ENCODE measurements at regions not wholly inside any gene's neighbourhood (a gene's known extent, or its start where the extent isn't known, plus 50 kb on each side); places are given as distances from the start of the nearest gene placed in this dataset.
"Not testable (repeated sequence)": the region's sequence is repeated elsewhere in the genome, so short reads cannot be mapped to it uniquely, and the experiment has no call there.

GRCh38 chr18:22709288-22710060, 223.7 kb upstream of the RBBP8 start:
- Histone ChIP-seq H3K36me3 (replicated peaks in 1 of 2) (no peaks in the 10 kb centered on the region), H3K27ac (peak overlapping the region; percentile 38 to 92 (median 85)), H3K27me3 (no peaks in the 10 kb centered on the region), H3K9me3 (replicated peaks in 1 of 3) (no peaks in the 10 kb centered on the region), H3K4me3 (no peak overlapping the region), H3K4me1 (replicated peaks in 1 of 2) (peaks cover 44 to 54% of the 10 kb centered on the region in 2 donors)
- DNase-seq = peak; percentile 74 to 92 (median 82)
- WGBS, 4 donors = 30 to 42% (median 33%) methylated on average over 5 of the region's 5 CpGs
- intact Hi-C loops (cut with DNase I) = loop anchor here in 1 of 2 donors (10.0 kb wide), 1 partner anchor 535 kb away; no protein-coding TSS in a partner anchor
- peak in 1 of 2 donors; percentile 29 for TF ChIP-seq POLR2A (IDR thresholded peaks at IDR 0.05)
- TF ChIP-seq CTCF (IDR thresholded peaks at IDR 0.05) = no peak

- H3K27me3 ChIP-seq = no peaks in the 10 kb centered on the region
- no peaks in the 10 kb centered on the region for H3K9me3 ChIP-seq (replicated peaks in 1 of 3)
- peaks cover 44 to 54% of the 10 kb centered on the region in 2 donors for H3K4me1 ChIP-seq (replicated peaks in 1 of 2)
- intact Hi-C loops (cut with DNase I) = no loop called here
- peak in 1 of 7 donors; percentile 44 for DNase-seq
- TF ChIP-seq CTCF (IDR thresholded peaks at IDR 0.05) (no peak), POLR2A (IDR thresholded peaks at IDR 0.05) (no peak)
- WGBS, 4 donors = 39 to 45% (median 42%) methylated on average over 5 of the region's 5 CpGs
- peak overlapping the region; percentile 69 to 92 (median 85) for H3K27ac ChIP-seq
- H3K36me3 ChIP-seq (replicated peaks in 1 of 2) = no peaks in the 10 kb centered on the region
- peak overlapping the region in 1 of 4 donors; percentile 44 for H3K4me3 ChIP-seq
Measured at GRCh38 chr18:22710673-22711191, 222.4 kb upstream of the RBBP8 start.

GRCh38 chr18:22711192-22711685, 221.9 kb upstream of the RBBP8 start:
- Histone ChIP-seq H3K4me1 (replicated peaks in 1 of 2) (peaks cover 44 to 54% of the 10 kb centered on the region in 2 donors), H3K4me3 (peak overlapping the region in 1 of 4 donors; percentile 44), H3K27me3 (no peaks in the 10 kb centered on the region), H3K9me3 (replicated peaks in 1 of 3) (no peaks in the 10 kb centered on the region), H3K36me3 (replicated peaks in 1 of 2) (no peaks in the 10 kb centered on the region), H3K27ac (peak overlapping the region; percentile 69 to 92 (median 85))
- DNase-seq = peak in 5 of 7 donors; percentile 38 to 52 (median 43)
- intact Hi-C loops (cut with DNase I) = no loop called here
- TF ChIP-seq POLR2A (IDR thresholded peaks at IDR 0.05) (no peak), CTCF (IDR thresholded peaks at IDR 0.05) (no peak)
- 40 to 61% (median 45%) methylated on average over 5 to 7 of the region's 7 CpGs for WGBS, 4 donors

- Histone ChIP-seq H3K27me3 (no peaks in the 10 kb centered on the region), H3K4me3 (no peak overlapping the region), H3K4me1 (replicated peaks in 1 of 2) (peaks cover 44 to 49% of the 10 kb centered on the region in 2 donors), H3K27ac (peak overlapping the region; percentile 1 to 85 (median 35)), H3K9me3 (replicated peaks in 1 of 3) (no peaks in the 10 kb centered on the region), H3K36me3 (replicated peaks in 1 of 2) (no peaks in the 10 kb centered on the region)
- no peak for DNase-seq
- TF ChIP-seq CTCF (IDR thresholded peaks at IDR 0.05) (no peak), POLR2A (IDR thresholded peaks at IDR 0.05) (no peak)
- 29 to 41% (median 32%) methylated on average over 1 of the region's 1 CpG for WGBS, 4 donors
- intact Hi-C loops (cut with DNase I) = no loop called here
Measured at GRCh38 chr18:22713511-22713910, 219.6 kb upstream of the RBBP8 start.

GRCh38 chr18:22717536-22717935, 215.6 kb upstream of the RBBP8 start:
- WGBS, 4 donors = 96 to 98% (median 97%) methylated on average over 7 of the region's 7 CpGs
- H3K4me3 ChIP-seq; H3K27me3 ChIP-seq; H3K9me3 ChIP-seq (replicated peaks in 1 of 3); H3K36me3 ChIP-seq (replicated peaks in 1 of 2); intact Hi-C loops (cut with DNase I); DNase-seq; H3K27ac ChIP-seq: not testable (repeated sequence)
- H3K4me1 ChIP-seq (replicated peaks in 1 of 2) = peaks cover 13 to 16% of the 10 kb centered on the region in 2 donors

All from adrenal gland (tissue), 9 donors.